HG03354 (cell line): ENCODE measurements at regions not wholly inside any gene's neighbourhood (a gene's known extent, or its start where the extent isn't known, plus 50 kb on each side); places are given as distances from the start of the nearest gene placed in this dataset.

Experiments
- ATAC-seq: cut with Tn5 transposase; IDR thresholded peaks from one replicate; pipeline ENCODE4 v1.9.1; 2021; ENCODE audit warnings: mild to moderate bottlenecking; ENCODE audit not compliant: unreplicated experiment, poor library complexity, severe bottlenecking

DNA sequence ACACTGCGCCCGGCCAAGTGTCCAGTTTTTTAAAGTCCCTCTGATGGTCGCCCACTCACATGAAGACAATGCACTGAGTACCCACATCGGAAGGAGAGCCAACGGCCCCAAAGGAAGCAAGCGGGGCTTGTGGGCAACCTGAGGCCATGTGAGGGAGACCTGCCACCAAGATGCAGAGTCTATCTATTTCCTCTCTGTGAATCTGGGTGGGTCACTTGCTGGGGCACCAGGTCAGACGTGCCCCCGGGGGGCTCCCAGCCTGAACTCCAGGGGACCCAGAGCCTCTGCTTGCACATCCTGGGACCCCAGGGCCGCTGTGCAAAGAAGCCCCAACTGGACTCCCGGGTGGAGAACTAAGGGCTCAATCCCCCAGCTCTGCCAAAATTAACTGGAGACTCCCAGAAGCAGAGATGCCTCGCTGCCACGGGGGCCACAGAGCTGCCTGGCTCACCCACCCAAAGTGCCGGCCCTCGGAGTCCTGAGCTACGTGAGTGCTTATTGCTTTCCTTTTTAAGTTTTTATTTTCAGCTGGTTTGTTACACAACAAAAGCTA lies 106.4 kb downstream of the BRD1 start:
- no peak for ATAC-seq

DNA sequence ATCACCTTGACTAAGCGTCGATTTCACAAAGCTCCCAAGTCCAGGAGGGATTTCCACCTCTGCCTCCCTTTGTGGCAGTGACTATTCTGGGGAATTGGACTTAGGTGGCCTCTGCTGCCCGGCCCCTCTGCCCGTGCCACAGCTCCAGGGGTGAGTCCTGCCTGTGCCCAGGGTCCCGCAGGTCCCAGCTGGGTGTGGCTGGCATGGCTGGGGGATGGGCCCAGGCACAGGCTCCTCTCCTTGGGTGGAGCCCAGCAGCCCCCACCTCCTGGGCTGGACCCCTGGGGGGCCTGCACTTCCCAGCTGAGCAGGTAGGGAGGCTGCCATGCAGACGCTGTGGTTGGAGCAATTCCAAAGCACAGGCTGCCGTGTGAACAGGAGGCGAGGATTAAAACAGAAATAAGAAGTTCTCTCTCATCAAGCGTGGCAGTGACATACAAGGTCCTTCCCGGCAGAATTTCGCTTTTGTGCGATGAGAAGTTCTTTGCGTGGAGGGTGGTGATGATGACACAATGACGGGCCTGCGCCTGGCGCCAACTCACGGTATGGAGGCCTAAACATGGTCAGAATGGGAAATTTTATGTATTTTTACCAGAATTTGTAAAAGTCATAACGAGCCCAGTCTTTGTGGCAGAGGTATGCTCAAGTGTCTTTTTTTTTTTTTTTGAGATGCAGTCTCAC lies 107.3 kb downstream of the BRD1 start:
- no peak for ATAC-seq

DNA sequence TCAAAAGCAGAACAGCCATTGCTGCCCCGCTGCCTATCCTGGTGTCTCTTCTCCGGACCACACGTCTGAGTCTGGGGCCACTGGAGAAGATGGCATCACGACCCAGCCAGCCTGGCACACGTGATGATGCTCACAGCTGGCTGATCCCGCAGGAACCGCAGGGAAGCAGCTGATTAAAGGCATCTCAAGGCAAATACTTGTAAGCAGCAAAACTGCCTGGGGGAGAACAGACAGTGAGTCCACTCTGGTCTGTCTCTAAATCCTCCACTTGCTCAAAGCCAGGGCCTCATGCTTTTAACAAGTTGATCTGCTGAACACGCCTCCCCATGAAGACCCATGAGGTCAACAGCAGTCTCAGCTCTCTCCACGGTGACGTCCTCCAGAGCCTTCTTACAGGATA lies 108.6 kb downstream of the BRD1 start:
- ATAC-seq: no peak

DNA sequence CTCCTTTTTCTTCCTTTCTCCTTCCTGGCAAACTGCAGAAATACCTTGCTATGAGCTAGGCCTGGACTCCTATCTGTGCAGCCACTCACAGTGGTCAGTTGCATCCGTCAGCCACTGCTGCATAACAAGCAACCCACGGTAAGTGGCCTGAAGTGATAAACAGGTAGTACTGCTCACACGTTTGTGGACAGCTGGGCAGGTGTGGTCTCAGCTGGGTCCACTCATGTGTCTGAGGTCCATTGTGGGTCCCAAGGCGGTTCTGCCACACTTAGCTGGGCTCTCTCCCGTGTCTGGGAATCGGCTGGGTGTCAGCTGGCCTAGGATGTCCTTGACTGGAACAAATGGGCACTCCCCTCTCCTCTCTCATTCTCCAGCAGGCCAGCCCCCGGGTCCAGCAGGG lies 109.3 kb downstream of the BRD1 start:
- ATAC-seq: no peak

DNA sequence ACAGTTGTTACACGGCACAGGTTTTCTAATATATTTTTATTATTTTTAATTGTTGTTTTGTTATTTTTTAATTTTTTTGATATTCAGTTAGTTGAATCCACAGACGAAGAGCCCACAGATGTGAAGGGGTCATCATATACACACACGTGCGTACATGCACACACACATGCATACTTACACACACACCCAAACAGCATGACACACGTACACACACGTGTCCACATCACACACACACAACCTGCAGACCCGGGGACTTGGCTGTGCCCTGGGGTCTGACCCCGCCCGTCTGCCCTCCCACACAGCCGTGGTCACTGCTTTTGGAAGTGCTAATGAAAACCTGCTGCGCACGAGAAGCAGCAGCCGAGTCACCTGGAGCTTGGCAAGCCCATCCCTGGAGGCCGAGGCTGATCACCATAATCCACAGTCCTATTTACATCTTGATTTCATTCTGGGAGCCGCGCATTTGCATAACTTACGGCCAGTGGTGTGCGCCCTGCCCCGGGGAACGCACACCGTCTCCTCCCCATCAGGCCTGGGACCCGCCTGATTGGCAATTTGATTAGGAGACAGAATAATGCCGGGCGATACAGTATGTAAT lies 110.3 kb downstream of the BRD1 start:
- no peak for ATAC-seq

DNA sequence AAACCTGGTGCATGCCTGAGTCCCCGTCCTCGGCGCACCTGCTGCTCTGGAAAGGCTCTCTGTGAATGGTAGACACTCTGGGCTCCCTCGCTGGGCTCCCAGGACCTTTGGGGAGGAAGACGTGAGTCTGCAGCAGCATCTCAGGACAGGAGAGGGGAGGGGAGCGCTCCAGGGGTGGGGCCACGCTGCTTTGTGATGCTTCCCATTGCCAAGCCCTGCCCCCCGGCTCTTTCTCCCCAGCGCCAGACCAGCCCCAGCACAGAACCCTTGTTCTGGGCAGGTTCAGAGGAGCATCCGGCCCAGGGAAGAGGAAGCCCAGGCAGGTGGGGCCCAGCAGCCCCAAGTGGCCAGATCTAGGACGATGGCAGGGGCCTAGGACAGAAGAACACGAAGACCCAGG lies 111.2 kb downstream of the BRD1 start:
- no peak for ATAC-seq

DNA sequence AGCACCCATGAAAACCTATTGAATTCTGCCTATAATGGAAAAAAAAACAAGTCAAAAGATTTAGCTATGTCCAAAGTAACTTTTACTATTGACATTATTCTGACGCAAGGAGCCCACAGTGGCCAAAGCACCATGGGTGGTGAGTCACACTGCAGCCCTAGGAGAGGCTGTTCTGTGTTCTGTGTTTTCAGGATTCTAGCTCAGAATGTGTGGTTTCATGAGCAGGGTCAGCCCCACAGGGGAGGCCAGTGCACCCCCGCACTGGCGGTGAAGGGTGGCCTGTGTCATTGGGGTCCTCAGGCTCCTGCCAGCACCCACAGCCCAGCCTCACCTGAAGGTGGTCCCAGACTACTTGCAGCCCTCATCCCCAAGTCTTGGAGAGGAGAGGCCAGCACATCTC lies 112.2 kb downstream of the BRD1 start:
- ATAC-seq: no peak

DNA sequence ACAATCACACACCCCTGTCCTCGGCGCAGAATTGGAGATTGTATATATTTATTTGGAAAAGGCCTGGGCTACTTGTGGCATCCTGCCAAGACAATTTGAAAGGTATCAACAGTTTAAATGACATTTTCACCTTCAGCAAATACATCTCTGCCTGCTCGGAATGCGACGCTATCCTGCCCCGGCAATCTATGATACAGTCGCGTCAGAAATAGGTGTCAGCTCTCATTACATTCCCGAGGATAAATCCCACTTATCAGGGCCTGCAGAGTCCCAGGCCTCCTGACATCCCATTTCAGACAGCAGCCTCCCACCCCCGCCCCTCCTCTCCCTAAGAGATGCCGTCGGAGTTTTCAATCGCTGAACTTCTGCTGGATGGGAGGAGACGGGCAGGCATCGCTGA lies 114.7 kb downstream of the BRD1 start:
- ATAC-seq: no peak

DNA sequence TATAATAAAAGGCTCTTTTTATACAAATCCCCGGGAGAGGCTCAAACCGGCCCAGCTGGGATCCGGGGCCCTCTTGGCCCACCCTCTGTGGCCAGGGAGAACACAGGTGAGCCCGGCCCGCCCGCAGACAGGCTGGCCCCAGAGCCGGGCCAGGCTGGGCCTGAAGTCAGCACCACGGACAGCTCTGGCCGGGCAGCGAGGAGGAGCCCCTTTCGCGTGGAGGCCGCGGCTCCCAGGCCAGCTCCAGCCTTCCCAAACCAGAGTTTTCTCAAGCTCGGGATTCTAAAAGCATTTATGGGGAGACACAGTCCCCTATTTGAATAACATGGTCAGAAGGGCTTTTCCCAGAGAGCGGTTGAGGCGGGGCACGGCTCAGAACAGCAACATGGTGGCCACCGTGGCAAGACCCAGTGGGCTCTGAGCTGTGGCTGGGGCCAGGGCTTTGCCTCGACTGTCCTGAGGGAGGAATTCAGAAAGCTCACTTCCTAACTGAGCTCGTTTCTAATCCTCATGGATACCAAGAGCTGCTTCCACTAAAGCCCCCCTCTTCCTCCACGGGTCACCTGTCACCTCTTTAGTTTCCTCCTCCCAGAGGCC lies 115.4 kb downstream of the BRD1 start:
- no peak for ATAC-seq

DNA sequence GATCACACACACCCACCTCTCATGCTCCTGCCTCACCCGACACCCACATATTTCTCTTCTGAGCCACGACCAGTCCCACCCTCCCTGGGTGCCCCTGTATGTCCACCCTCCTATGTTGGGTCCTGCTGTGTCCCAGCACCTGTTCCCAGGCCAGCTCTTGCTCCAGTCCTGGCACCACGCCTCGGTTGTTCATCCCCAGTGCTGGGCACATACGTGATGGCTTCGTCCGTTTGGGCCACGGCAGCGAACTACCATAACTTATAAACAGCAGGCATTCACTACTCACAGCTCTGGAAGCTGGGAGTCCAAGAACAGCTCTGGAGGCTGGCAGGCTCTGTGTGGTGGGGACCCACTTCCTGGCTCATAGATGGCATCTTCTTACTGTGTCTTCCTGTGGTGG lies 116.9 kb downstream of the BRD1 start:
- ATAC-seq: no peak

DNA sequence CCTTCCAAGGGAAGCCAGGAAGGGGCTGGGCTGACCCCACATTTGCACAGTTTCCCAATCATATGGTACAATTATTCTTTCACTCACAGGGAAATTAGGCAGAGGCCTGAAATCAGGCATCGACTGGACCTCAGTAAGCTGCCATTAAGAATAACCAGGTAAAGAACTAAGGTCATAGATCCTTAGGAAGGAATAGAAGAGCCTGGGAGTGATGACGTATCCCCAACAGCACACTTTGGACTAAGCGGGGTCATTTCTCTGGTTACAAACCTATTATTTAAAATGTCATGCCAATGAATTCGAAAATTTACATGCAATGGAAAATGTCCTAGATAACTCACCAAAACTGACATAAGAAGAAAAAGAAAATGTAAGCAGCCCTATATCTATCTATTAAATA lies 118.2 kb downstream of the BRD1 start:
- no peak for ATAC-seq

DNA sequence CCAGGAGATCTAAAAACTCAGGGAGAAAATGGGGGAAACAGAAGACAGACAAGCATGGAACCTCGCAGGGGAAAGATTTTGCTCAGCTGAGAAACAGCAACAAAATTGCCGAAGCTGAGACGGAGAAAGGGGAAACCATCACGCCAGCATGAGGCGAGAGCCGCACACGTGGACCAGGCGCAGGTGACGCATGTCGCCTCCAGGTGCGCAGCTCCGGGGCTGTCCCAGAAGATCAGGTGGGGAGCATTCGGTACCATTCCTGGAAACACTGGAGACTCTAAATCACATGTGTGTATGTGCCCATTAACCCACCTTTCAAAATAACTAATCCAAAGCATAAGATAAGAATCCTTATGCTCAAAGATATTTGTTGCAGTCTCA lies 121.7 kb downstream of the BRD1 start:
- ATAC-seq: no peak

DNA sequence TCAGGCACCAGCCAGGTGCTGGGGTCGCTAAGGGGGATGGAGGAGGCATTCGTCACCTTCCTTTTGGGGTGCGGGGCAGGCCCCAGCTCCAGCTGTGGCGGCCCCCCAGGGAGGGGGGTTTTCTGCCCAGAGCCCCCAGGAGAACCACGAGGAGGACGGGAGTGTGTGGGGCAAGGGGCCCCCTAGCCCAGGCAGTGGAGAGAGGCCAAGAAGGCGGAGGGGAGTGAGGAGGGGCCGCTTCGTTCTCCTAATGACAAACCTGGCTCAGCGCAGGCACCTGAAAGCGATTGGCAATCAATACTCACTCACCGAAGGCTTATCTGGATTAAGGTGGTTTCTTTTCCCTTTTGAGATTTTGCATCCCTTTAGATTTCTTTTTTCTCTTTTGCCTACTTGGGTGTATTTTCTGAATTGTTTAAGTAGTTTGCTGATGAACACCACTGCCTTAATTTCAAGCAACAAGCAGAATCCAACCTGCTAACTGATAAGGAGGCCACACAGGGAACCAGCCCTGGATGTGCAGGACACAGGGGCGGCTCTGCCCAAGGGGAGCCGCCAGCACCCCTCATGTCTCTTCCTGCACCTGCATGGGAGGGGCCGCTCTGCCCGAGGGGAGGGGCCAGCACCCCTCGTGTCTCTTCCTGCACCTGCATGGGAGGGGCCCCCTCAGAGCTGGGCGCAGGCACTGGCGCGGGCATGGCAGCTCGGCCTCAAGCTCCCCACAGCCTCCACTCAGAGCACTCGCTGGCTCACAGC lies 122.3 kb downstream of the BRD1 start:
- ATAC-seq: no peak

DNA sequence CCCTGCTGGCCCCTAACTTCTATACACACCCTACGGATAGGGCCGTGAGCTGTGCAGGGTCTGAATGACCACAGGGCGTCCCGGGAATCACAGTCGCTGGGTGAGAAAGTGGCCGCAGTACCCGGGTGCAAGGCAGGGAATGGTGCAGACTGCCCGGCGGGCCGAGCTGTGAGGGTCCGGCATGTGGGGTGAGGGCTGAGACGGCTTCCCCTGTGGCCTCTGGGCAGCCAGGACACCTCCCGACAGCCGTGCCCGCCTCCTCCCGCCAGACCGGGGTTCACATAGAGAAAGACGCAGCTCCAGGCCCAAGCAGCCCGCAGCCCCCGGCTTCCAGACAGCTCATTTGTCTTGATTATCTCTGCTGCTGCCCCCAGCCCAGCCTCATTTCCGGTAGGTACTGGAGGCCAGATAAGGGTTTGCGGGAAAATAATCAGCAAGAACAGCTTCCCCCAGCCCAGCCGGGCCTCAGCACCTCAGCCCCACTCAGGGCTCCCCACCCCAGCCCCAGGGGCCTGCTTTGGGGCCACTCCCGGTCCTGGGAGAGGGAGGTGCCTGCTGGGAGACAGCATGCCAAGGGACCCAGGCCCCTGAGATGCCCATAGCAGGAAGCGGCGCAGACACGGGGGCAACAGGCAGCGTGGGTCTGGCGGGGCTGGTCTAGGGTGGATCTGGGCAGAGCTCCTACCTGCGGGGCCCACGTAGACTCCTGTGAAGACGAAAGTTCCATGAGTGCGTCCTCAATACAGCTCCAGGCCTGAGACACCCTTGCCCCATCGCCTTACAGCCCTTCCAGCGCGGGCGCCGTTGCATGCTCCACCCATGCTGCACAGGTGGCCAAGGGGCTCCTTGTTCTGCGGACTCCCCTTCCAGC lies 123.1 kb downstream of the BRD1 start:
- no peak for ATAC-seq

DNA sequence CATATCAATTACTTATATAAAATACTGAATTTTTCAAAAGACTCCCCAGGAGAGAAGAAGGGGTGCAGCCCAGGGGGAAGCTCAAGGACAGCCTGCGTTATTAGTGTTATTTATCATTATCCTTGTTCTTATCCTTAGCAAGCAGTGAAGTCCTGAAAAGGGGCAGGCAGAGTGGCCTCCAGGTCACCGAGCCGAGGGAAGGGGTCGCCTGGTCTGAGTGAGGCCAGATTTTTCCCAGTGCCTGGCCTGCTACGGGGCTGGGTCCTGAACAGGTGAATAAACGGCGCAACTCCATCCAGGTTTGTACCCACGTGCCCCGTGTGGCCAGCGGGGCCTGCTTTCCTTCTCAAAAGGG lies 123.7 kb downstream of the BRD1 start:
- ATAC-seq: no peak

DNA sequence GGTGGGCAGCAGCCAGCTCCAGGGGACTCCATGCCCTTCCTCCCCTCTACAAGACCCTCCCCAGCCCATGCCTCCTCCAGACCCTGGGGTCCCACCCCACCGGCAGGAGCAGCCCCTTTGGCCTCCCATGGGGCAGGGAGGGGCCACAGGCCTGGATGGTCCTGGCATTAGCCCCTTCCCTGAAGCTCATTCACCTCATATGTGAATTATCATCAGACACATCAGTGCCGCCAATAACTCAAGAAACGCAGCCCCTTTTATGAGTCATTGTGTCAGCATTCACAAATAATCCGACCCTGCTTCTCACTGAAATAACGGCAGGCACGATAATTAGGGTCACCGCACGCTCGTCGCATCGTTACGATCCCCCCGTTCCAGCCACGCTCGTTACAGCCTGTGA lies 124.2 kb downstream of the BRD1 start:
- ATAC-seq: no peak

DNA sequence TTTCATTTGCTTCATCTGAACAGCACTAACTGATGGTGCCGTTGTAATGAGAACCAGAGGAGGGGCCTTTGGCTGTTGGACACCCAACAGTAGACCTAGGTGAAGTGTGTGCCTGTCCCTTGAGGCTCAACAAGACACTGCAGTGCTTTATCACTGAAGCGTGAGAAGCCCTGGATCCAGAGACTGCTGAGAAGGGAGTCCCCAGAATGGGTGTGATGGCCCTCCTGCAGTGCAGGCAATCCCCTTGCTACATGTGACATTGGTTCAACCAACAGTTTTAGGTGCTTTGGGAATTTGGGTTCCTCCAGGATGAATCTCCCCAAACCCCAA lies 125.6 kb downstream of the BRD1 start:
- no peak for ATAC-seq

DNA sequence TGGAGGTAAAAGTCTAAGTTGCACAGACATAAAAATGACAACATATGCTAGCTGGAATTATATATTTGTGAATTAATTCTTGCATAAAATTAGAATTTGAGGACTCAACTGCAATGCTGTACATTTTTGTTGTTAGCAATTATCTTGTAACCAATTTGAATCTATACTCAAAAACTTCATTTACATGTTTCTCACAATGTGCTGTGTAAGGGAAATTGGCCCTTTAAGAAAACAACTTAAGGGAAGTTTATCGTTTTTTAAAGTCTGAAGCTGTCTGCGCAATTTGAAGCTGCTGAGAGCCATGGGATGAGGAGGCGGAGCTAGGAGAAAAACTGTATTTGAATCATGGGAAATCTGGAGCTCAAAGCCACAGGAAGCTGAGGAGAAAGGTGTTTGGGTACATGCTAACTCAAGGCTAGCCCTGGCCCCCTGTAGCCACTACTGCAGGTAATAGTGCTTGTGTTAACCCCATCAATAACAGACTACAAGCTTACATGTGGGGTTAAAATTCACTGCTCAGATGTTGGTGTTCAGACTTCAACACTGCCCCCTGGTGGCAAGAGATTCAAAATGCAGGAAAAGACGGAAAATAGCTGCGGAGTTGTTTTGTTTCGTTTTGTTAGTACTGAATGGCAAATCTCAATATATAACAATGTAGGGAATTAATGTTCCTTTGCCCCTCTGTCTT lies 126.1 kb downstream of the BRD1 start:
- ATAC-seq: no peak

DNA sequence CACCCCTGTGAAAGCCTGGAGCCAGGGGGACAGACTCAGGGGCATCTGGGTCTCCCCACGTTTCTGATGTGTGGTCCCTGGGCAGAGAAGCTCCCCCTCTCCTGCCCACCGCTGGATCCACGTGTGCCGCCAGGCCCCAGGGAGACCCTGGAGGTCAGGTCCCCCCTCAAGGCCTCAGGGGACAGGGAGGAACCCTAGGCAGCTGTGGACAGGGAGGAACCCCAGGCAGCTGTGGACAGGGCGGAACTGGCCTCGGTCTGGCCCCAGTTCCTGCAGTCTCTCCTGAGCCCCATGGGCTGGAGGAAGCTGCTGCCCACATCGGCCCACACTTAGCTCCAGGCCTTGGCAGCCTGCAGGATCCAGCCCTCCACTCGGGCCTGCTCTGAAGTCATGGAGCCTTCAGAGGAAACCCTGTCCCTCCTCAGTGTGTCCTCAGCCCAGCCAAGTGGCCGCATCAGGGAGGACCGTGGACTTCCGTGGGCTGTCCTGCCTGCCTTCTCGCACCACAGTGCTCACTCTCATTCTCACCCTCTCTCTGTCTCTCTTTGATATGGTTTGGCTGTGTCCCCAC lies 127.7 kb downstream of the BRD1 start:
- no peak for ATAC-seq
